Kidney tubule cell (primary cell): ENCODE measurements at regions not wholly inside any gene's neighbourhood (a gene's known extent, or its start where the extent isn't known, plus 50 kb on each side); places are given as distances from the start of the nearest gene placed in this dataset.

Source experiments
- DNase-seq: peaks from one replicate; pipeline ENCODE4 v3.0.0-alpha.2; 2018; ENCODE audit warnings: low spot score

- no peak for DNase-seq
These were observed 104.6 kb downstream of the AMY1C start for GRCh38 chr1:103854279-103854678.

- no peak for DNase-seq
These were observed 110.0 kb downstream of the AMY1C start for GRCh38 chr1:103859721-103860120.

GRCh38 chr1:103898576-103899345 is 149.1 kb downstream of the AMY1C start:
- DNase-seq, result no peak

GRCh38 chr1:103900005-103900404 is 150.3 kb downstream of the AMY1C start:
- no peak for DNase-seq

- DNase-seq, result no peak
These were observed 151.4 kb downstream of the AMY1C start for GRCh38 chr1:103901072-103901471.

GRCh38 chr1:103905363-103905762 is 155.7 kb downstream of the AMY1C start:
- DNase-seq, result no peak

- no peak for DNase-seq
These were observed 161.8 kb downstream of the AMY1C start for GRCh38 chr1:103911450-103911849.

GRCh38 chr1:103917795-103918194 is 168.1 kb downstream of the AMY1C start:
- no peak for DNase-seq

- no peak for DNase-seq
These were observed 182.2 kb downstream of the AMY1C start for GRCh38 chr1:103931891-103932290.

GRCh38 chr1:103937763-103938357 is 188.2 kb downstream of the AMY1C start:
- DNase-seq, result no peak

GRCh38 chr1:103941086-103941485 is 191.4 kb downstream of the AMY1C start:
- no peak for DNase-seq

- no peak for DNase-seq
These were observed 192.3 kb downstream of the AMY1C start for GRCh38 chr1:103942029-103942428.

GRCh38 chr1:103945774-103946173 is 196.1 kb downstream of the AMY1C start:
- no peak for DNase-seq

GRCh38 chr1:103948526-103948925 is 198.8 kb downstream of the AMY1C start:
- no peak for DNase-seq

- DNase-seq, result no peak
These were observed 200.1 kb downstream of the AMY1C start for GRCh38 chr1:103949779-103950178.

- DNase-seq, result no peak
These were observed 203.7 kb downstream of the AMY1C start for GRCh38 chr1:103953386-103953785.

- no peak for DNase-seq
These were observed 209.0 kb downstream of the AMY1C start for GRCh38 chr1:103958699-103959098.

GRCh38 chr1:103959565-103959964 is 209.9 kb downstream of the AMY1C start:
- no peak for DNase-seq

- no peak for DNase-seq
These were observed 210.3 kb downstream of the AMY1C start for GRCh38 chr1:103960045-103960444.

- no peak for DNase-seq
These were observed 211.0 kb downstream of the AMY1C start for GRCh38 chr1:103960710-103961109.

- DNase-seq, result no peak
These were observed 237.1 kb downstream of the AMY1C start for GRCh38 chr1:103986792-103987191.

- no peak for DNase-seq
These were observed 247.9 kb downstream of the AMY1C start for GRCh38 chr1:103997631-103998030.

GRCh38 chr1:104018922-104019674 is 269.4 kb downstream of the AMY1C start:
- no peak for DNase-seq
